HEK293T (cell line): ENCODE measurements at regions not wholly inside any gene's neighbourhood (a gene's known extent, or its start where the extent isn't known, plus 50 kb on each side); places are given as distances from the start of the nearest gene placed in this dataset.

Experiments
- ARNT ChIP-seq: fragments of 450-650 bp; IDR thresholded peaks from 2 replicates; pipeline ENCODE4 v1.6.1; 2017; ENCODE audit warnings: mild to moderate bottlenecking
- BHLHE40 ChIP-seq: fragments of 450-650 bp; IDR thresholded peaks from 2 replicates; pipeline ENCODE4 v1.6.1; 2016; ENCODE audit warnings: mild to moderate bottlenecking, moderate library complexity, borderline replicate concordance
- ELF4 ChIP-seq: fragments of 450-650 bp; IDR thresholded peaks from 2 replicates; pipeline ENCODE4 v1.6.1; 2017; ENCODE audit warnings: antibody characterized with exemption
- FOXA1 ChIP-seq: fragments of 450-650 bp; IDR thresholded peaks from 2 replicates; pipeline ENCODE4 v1.6.1; 2016; ENCODE audit warnings: mild to moderate bottlenecking
- FOXK2 ChIP-seq: fragments of 450-650 bp; IDR thresholded peaks from 2 replicates; pipeline ENCODE4 v1.6.1; 2016; ENCODE audit warnings: mild to moderate bottlenecking
- FOXM1 ChIP-seq: fragments of 450-650 bp; IDR thresholded peaks from 2 replicates; pipeline ENCODE4 v1.6.1; 2017; ENCODE audit warnings: mild to moderate bottlenecking, borderline replicate concordance
- HDGF ChIP-seq: fragments of 450-650 bp; IDR thresholded peaks from 2 replicates; pipeline ENCODE4 v1.6.1; 2017; ENCODE audit warnings: antibody characterized with exemption, borderline replicate concordance
- LEF1 ChIP-seq: fragments of 450-650 bp; IDR thresholded peaks from 2 replicates; pipeline ENCODE4 v1.6.1; 2017; ENCODE audit warnings: mild to moderate bottlenecking, borderline replicate concordance
- PKNOX1 ChIP-seq: fragments of 450-650 bp; IDR thresholded peaks from 2 replicates; pipeline ENCODE4 v1.6.1; 2016
- SP1 ChIP-seq: fragments of 450-650 bp; IDR thresholded peaks from 2 replicates; pipeline ENCODE4 v1.6.1; 2017
- SUZ12 ChIP-seq: fragments of 450-650 bp; IDR thresholded peaks from 2 replicates; pipeline ENCODE4 v1.6.1; 2016; ENCODE audit warnings: mild to moderate bottlenecking
- TARDBP ChIP-seq: fragments of 450-650 bp; IDR thresholded peaks from 2 replicates; pipeline ENCODE4 v1.6.1; 2016

- no peak for TF ChIP-seq TARDBP
- TF ChIP-seq BHLHE40: no peak
- no peak for TF ChIP-seq LEF1
- no peak for TF ChIP-seq SP1
- no peak for TF ChIP-seq PKNOX1
- TF ChIP-seq HDGF: no peak
- TF ChIP-seq SUZ12: no peak
- TF ChIP-seq ARNT: no peak
- TF ChIP-seq FOXA1: no peak
- no peak for TF ChIP-seq FOXM1
- no peak for TF ChIP-seq FOXK2
- no peak for TF ChIP-seq ELF4
Observed at GRCh38 chr2:185208261-185208660, 530.3 kb upstream of the FSIP2 start.
